ENCODE measurements at regions not wholly inside any gene's neighbourhood (a gene's known extent, or its start where the extent isn't known, plus 50 kb on each side); places are given as distances from the start of the nearest gene placed in this dataset.

DNA sequence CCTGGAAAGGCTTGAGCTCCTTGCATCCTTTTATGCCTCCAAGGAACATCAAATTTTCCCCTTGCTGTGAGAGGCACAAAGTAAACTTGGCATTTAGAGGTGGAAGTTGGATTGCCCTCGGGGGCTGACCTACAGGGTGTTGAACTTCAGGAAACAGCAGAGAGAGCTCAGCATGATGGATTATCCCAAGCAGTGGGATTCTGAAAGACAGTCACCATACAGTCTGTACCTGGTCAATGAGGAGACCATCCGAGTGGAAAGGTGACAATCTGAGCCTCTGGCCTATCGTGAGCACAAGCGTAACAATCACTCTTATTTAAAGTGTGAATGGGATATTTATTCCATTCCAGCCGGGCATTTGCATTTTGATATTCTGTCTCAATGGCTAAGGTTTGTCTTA, 105.6 kb upstream of the NECTIN3 start:
- Histone ChIP-seq H3K4me1 (replicated peaks in 1 of 2; ENCODE audit: control insufficient read depth in 2 of 2, insufficient read depth in 2 of 2, low read length in 2 of 2) (no peaks in the 10 kb centered on the region), H3K36me3 (ENCODE audit: control insufficient read depth, insufficient read depth, low read length) (no peaks in the 10 kb centered on the region), H3K9ac (ENCODE audit: insufficient read depth in 1 of 2, low read depth in 2 of 2, low read length in 2 of 2) (no peak overlapping the region), H3K9me1 (ENCODE audit: control insufficient read depth, insufficient read depth, low read length) (no peaks in the 10 kb centered on the region), H3K27ac (ENCODE audit: extremely low read depth, low read depth, low read length) (no peak overlapping the region), H3K79me2 (ENCODE audit: control insufficient read depth, insufficient read depth, low read length) (no peaks in the 10 kb centered on the region), H3K4me3 (no peak overlapping the region), H3K27me3 (ENCODE audit: control insufficient read depth in 2 of 2, insufficient read depth in 2 of 2, low read length in 2 of 2) (no peaks in the 10 kb centered on the region), H3K4me2 (ENCODE audit: insufficient read depth, low read length) (no peak overlapping the region), H2AFZ (ENCODE audit: low read depth, low read length) (no peak overlapping the region), H4K20me1 (replicated peaks; ENCODE audit: control insufficient read depth, insufficient read depth, low read length) (no peaks in the 10 kb centered on the region), H3K9me3 (replicated peaks; ENCODE audit: control insufficient read depth, insufficient read depth, low read depth, low read length) (no peaks in the 10 kb centered on the region)
- 2% methylated on average over 4 of the region's 5 CpGs for WGBS (ENCODE audit: insufficient coverage, low coverage, missing lambda C conversion rate)
- ATAC-seq: no peak
- no peak for DNase-seq (ENCODE audit: extremely low read depth in 1 of 4, low spot score in 3 of 4)
- in situ Hi-C loops (cut with MboI): no loop called here
- ChIA-PET CTCF (ENCODE audit: low intra/inter-chr PET ratio) (interaction anchor here (0.7 kb wide), 1 partner anchor 448 kb away, joined by 3 read pairs; no protein-coding TSS in a partner anchor), POLR2A (no interaction called here)
- intact Hi-C loops (cut with micrococcal nuclease): no loop called here
- TF ChIP-seq RUNX1 (IDR thresholded peaks at IDR 0.05; ENCODE audit: low read depth) (no peak), BCOR (IDR thresholded peaks at IDR 0.05) (no peak), MIER1 (IDR thresholded peaks at IDR 0.05; ENCODE audit: low read depth) (no peak), NCOA1 (IDR thresholded peaks at IDR 0.05; ENCODE audit: low read depth) (no peak), MCM2 (IDR thresholded peaks at IDR 0.05; ENCODE audit: low read depth) (no peak), NFE2 (IDR thresholded peaks at IDR 0.05; ENCODE audit: low read depth) (no peak), RHOXF2B (CRISPR knock-in tag; conservative IDR thresholded peaks at IDR 0.05) (no peak), NR4A1 (CRISPR knock-in tag; IDR thresholded peaks at IDR 0.05) (no peak), NR4A1 (tag; IDR thresholded peaks at IDR 0.05) (no peak)
- TF ChIP-seq, protein P1, sequence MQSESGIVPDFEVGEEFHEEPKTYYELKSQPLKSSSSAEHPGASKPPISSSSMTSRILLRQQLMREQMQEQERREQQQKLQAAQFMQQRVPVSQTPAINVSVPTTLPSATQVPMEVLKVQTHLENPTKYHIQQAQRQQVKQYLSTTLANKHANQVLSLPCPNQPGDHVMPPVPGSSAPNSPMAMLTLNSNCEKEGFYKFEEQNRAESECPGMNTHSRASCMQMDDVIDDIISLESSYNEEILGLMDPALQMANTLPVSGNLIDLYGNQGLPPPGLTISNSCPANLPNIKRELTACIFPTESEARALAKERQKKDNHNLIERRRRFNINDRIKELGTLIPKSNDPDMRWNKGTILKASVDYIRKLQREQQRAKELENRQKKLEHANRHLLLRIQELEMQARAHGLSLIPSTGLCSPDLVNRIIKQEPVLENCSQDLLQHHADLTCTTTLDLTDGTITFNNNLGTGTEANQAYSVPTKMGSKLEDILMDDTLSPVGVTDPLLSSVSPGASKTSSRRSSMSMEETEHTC (IDR thresholded peaks at IDR 0.05): no peak
- no TSS peak for BruUV-seq (replicated peaks)
- FAIRE-seq: no peak

Measured in K562 (cell line).